ENCODE measurements at regions not wholly inside any gene's neighbourhood (a gene's known extent, or its start where the extent isn't known, plus 50 kb on each side); places are given as distances from the start of the nearest gene placed in this dataset.

DNA sequence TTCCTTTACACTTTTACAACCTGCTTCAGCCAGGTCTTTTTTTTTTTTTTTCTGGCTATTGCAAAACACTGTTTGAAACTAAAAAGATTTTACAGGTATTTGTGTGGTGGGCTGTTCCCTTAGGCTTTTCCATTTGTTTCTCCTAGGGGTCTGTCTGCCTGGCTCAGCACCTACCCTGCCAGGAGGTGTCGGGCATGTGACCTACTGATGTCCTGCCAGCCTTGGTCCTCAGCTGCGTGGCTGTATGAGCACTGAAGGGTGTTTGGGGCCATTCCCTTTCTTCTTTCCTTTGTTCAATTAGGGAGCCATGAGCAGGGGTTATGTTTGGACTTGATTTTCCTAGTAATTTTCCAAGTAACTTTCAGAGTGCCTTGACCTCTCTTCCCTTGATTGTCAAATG is 269.2 kb upstream of the SALL1 start:
- no peak for ATAC-seq
- no peak for DNase-seq
- intact Hi-C loops (cut with DNase I, micrococcal nuclease), result no loop called here

DNA sequence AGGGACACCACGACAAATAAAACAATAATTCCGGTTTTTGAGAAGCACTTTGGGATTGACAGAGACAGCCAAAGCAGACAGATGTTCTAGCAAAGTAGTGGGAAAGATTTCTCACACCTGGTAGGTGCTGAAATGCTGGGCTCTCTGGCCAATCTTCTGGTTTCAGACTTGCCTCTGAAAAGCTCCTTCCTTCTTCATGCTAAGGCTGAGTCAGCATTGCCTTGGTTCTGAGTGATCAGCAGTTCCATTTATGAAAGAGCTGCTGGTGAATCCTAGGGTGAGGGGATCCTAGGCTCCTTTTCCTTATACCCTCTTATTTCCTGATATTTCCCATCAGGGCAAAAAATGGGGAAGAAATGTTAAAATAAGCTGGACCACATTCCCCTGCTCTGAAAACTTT is 268.7 kb upstream of the SALL1 start:
- no peak for ATAC-seq
- intact Hi-C loops (cut with DNase I, micrococcal nuclease), result no loop called here

DNA sequence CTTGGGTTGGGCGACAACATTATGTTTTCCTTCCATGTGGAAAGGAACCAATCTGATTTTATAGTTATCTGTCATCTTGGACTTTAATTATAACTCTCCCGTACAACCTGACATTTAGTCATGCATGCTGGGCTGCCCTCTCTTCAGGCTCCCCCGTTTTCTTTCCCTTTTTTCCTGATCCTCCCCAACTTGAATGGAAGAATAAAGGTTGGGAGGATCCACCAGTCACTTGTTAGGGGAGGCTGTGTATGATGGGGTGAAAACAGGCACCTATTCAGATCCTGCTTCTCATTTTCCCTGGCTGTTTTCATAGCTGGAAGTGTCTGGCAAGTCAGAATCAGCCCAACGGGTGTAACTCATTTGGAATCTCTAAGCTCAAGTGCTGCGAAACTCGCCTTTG is 267.2 kb upstream of the SALL1 start:
- DNase-seq (no peak), ATAC-seq (no peak)
- intact Hi-C loops (cut with DNase I, micrococcal nuclease), result no loop called here

More for the DNA sequence above, 268.7 kb upstream of the SALL1 start:
- DNase-seq, result no peak

DNA sequence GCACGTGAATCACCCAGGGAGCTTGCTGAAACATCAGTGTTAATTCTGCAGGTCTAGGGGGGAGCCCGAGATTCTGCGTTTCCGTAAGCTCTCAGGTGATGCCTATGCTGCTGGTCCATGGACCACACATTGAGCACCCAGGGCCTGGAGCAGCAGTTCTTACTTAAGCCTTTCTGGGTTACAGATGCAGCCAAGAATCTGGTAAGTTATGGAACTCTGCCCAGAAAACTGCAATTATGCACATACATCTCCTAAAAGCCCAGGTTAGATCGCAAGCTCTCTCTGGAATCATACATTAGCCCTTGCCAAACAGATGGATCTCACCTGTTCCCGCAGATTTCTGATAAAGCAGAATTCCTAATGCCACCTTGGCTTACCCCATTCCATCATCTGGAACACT is 265.9 kb upstream of the SALL1 start:
- ATAC-seq (no peak), DNase-seq (no peak)
- intact Hi-C loops (cut with DNase I, micrococcal nuclease), result no loop called here

DNA sequence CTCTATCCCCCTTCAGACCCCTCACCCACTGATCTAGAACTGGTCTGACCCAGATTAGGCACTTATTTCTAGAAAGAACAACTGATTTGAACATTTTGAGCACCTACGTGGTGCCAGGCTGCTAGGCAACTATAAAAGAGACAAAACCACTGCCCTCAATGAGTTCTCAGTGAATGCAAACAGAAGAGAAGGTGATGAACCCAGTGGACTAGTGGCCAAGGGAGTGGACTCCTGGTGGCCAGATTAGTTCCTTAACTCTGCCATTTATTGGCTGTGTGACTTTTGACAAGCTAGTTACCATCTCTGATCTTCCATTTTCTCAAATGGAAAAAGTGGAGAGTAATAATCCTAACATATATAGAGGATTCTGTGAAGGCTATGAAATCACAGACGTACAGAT is 259.1 kb upstream of the SALL1 start:
- ATAC-seq (no peak), DNase-seq (no peak)
- intact Hi-C loops (cut with DNase I, micrococcal nuclease), result no loop called here

DNA sequence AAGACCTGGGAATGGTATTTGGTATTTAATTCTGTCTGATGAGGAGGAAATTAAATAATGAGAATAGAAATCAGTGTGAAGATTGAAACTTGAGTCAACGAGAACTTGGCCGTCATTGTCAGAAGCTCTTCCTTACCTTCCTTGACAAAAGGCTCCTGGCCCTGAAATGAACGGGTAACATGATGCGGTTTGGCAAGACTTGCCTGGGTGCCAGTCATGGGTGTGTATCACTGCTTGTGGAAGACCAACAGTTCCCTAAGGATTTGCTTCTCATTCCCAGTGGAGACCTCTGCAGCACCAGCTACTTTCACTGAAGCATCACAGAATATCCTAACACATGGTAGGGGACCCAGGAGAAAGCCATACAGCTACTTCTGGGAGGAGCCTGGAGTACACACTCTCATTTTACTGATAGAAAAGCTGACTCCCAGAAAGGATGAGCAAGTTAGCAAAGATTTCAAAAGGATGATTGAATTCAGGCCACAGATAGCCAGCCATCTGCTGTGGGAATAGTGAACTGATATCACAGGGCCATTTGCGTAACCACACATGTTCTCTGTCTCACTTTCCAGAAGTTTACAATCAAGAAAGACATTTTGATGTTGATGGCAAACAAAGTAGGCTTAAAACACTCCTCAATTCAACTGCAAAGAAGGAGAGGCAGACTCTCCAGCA is 258.1 kb upstream of the SALL1 start:
- DNase-seq, result no peak
- ATAC-seq, result no peak
- intact Hi-C loops (cut with DNase I, micrococcal nuclease), result no loop called here

DNA sequence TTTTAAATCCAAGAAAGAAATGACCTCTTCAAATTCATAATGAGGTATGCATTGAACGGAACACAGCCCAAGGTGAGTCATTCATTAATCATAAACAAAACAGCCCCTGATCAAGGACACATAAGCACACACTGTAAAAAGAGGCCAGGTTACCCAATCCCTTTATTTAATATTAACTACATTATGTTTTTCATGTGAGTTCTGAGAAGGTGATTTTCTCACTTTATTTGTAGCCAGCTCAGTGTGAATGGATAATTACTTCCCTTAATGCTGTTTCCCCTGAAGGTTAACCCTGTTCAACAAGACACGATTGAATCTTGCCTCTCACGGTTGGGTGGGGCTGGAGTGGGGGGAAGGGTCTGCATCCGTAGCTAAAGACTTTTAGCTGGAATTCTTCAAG is 257.3 kb upstream of the SALL1 start:
- no peak for ATAC-seq
- DNase-seq, result no peak

DNA sequence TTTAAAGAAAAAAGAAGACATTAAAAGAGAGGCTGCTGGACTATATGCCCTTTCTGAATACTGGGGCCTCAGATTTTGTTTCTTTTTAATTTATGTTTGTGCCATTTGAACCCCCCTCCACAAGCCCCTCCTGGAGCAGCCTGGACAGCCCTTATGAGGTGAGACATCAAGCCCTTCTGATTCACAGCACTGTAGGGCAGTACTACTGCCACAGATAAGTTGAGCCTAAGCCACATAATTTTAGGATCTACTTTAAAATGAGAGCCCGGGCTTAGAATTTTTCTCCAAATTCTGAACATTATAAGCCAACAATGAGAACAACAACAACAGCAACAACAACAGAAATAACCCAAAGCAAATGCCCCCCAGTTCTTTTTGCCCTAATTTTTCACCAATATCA is 256.9 kb upstream of the SALL1 start:
- intact Hi-C loops (cut with DNase I, micrococcal nuclease), result no loop called here
- ATAC-seq (no peak), DNase-seq (no peak)

More for the DNA sequence above, 257.3 kb upstream of the SALL1 start:
- intact Hi-C loops (cut with DNase I, micrococcal nuclease), result no loop called here

DNA sequence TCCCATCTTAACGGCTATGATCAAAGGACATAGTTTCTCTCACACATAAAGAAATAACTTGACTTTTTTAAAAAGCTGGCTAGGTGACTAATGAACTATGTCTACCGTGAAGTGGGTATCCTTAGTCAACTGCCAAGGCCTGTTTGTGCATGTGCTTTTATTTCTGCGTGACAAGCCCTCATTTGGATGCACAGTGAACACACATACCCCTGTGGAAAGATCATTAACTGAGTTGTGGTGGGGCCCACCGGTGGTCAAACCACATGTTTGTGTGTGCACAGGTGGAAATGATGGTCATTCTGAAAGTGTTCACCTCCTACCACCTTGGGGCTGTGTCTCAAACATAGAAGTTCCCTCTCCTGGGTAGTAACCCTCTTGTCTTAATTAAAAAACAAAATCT is 256.1 kb upstream of the SALL1 start:
- ATAC-seq (no peak), DNase-seq (no peak)
- intact Hi-C loops (cut with DNase I, micrococcal nuclease), result no loop called here

DNA sequence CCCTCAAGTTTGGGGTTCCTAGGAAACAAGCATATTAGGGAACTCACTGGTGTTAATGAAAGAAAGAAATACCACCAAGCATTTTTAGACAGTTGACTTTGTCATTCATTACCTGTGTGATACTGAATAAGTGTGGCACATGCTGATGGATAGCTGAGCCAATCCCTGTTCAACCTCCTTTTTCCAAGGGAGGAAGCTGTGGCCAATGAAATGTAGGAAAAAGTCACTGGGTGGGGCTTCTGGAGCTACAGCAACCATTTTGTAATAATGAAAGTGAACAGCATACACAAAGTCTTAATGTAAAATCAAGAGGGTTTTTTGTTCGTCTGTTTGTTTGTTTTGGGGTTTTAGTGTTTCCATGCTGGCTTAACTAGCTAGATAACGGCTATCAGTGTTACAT is 254.3 kb upstream of the SALL1 start:
- ATAC-seq, result no peak
- DNase-seq, result no peak
- intact Hi-C loops (cut with DNase I, micrococcal nuclease), result no loop called here

DNA sequence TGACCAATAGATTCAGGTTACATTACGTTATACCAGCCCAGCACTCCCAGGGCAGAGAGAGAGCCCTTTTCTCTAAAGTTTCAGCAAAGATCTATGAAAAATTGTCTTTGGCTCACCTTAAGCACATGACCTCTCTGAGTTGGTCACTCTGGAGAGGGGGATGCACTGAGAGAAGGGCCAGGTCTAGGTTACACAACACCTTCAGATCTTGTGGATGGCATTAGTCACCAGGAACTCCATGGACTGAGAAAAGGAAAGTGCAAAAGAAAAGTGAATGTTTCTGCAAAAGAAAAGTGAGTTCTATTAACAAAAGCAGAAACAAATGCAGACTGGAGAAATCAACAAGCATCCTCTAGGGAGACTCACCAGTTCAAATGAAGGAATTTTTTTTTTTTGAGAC is 253.3 kb upstream of the SALL1 start:
- ATAC-seq (no peak), DNase-seq (no peak)
- intact Hi-C loops (cut with DNase I, micrococcal nuclease), result no loop called here

DNA sequence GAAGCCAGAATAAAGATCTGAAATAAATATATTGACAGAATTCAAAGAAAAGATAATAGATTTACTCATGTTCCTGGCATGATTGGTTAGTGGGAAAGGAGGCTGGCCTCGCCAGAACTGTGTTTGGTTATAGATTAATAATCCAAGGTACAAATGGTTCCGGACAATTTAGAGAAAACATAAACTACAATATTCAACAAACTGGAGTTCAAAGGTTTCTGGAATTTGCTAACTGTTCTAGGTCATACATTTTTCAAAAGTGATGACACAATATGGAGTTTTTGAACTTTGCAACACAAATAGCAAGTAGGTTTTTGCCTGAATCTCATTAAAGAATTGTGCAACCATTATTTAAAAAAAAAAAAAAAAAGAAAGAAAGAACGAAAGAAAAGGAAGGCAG is 251.7 kb upstream of the SALL1 start:
- DNase-seq (no peak), ATAC-seq (no peak)
- intact Hi-C loops (cut with DNase I, micrococcal nuclease), result no loop called here

DNA sequence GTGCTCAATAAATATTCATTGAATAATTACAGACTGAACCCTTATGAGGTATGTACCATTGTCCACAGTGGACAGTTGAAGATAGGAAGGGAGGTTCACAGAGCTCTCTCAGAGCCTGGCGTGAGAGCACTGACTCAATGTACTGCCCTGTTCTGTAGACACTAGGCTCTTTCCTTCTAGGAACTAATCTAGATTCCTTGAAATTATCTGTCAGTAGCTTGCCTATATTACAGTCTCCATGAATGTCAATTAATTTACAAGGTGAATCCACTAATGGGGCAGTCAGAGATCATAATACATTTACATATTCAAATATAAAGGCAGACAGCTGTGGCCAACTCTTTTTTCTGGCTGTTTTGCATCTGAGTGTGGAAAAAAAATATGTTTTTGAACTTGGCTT is 251.2 kb upstream of the SALL1 start:
- intact Hi-C loops (cut with DNase I, micrococcal nuclease), result no loop called here
- no peak for DNase-seq
- ATAC-seq, result no peak

DNA sequence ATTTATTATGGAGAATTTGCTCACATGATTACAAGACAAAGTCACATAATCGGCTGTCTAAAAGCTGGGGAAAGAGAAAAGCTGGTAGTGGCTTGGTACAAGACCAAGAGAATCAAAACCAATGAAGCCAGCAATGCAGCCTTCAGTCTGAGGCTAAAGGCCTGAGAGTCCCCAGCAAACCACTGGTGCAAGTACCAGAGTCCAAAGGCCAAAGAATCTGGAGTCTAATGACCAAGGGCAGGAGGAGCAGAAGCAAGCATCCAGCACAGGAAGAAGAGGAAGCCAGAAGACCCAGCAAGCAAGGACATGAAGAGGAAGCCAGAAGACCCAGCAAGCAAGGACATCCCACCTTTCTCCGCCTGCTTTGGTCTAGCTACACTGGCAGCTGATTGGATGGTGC is 250.6 kb upstream of the SALL1 start:
- DNase-seq, result no peak
- intact Hi-C loops (cut with DNase I, micrococcal nuclease), result no loop called here
- no peak for ATAC-seq

DNA sequence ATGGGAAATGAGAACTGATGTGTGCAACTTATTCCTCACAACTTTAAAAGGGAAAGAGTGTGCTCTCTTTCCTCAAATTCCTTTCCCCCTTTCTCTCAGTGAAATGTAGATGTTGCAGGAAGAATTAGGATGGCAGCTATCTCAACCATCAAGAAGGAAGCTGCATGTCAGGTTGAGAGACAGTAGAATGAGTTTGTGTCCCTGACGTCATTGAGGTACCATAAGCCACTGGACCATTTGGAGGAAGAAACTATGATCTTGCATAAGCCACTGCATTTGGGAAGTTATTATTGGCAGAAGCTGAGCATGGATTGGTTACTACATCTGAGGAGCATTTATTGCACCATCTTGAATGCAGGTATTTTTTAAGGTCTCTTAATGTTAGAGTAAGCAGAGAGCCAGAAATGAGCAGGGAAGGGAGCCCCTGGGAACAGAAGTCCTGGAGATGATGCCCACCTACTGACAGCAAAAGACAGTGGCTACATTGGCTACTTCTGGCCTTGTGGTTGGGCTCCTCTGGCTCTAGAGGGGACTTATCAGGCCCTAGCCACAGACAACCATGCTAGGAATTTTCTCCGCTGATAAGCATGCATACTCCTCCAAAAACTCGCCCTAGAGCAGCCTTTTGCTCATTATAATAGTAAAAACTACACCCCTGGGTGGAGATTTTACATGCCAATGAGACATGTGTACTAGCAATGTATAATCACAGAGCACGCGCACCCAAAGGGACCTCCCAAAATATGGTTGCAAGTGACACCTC is 249.0 kb upstream of the SALL1 start:
- DNase-seq (no peak), ATAC-seq (no peak)
- intact Hi-C loops (cut with DNase I, micrococcal nuclease), result no loop called here

DNA sequence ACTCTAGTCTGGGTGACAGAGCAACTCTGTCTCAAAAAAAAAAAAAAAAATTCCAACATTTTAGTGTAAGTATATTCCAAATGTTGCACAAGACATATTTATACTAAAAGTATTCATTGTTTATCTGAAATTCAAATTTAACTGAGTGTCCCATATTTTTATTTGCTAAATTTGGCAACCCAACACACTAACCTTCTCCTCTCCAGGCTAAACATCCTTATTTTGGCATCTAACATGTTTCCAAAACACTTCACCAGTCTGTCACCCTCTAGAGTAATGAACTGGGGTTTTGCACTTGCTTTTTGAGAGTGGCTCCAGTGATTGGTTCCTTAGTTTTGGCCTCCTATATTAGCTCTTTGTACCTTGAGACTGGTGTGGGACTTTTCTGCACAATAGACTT is 243.4 kb upstream of the SALL1 start:
- no peak for ATAC-seq
- intact Hi-C loops (cut with DNase I, micrococcal nuclease), result no loop called here
- no peak for DNase-seq

DNA sequence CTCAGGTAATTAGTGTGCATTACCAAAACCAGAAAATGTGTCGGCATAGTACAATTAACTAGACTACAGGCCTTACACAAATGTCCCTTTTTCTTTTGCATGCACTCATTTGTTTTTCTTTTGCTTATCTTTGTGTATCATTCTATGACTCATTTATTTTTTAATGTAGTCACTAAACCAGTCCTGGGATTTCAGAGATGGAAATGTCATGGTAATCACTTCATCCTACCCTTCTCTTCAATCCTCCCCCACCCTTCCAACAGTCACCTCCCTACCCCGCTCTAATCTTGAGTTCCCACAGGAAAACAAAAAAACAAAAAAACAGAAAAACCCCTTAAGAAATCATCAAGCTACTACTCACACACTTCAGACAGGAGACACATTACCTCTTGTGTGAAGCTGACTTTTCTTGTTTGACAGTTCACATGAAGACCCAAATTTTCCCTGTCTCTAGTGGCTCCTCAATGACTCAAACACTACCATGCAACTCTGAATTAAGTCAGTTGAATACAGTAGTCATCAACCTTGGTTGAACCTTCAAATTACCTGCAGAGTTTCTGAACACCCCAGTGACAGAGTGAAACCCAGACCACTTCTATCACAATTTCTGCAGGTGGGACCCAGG is 242.4 kb upstream of the SALL1 start:
- ATAC-seq (no peak), DNase-seq (no peak)
- intact Hi-C loops (cut with DNase I, micrococcal nuclease), result no loop called here

DNA sequence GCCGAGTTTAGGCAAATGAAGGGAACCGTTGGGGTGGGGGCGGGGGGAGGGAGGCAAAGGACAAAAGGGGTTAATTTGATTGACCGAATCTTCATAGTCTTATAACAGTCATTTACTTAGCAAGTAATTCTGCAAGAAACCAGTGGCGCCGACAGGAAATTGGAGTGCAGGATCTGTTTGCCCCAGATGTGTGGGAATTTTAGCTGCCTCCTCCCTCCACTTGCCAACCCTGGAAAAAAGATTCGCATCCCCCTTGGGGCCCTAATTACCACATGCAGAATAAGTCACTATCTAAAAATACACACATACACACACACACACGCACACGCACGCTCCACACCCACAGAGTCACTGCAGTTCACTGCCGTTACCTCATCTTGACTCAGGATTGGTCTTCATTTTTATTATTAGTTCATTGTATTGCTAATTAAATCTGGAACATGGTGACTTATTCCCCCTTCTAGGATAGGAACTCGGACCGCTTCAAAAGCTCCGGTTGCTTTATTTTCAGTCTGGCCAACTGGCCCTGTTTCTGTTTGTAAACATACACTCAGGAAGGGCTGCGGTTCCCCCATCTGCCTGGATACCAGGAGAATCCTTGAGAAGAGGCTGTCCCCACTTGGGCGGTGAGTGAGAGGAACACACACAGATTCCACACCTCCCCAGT is 241.6 kb upstream of the SALL1 start:
- no peak for ATAC-seq
- intact Hi-C loops (cut with DNase I, micrococcal nuclease), result no loop called here
- DNase-seq, result no peak

DNA sequence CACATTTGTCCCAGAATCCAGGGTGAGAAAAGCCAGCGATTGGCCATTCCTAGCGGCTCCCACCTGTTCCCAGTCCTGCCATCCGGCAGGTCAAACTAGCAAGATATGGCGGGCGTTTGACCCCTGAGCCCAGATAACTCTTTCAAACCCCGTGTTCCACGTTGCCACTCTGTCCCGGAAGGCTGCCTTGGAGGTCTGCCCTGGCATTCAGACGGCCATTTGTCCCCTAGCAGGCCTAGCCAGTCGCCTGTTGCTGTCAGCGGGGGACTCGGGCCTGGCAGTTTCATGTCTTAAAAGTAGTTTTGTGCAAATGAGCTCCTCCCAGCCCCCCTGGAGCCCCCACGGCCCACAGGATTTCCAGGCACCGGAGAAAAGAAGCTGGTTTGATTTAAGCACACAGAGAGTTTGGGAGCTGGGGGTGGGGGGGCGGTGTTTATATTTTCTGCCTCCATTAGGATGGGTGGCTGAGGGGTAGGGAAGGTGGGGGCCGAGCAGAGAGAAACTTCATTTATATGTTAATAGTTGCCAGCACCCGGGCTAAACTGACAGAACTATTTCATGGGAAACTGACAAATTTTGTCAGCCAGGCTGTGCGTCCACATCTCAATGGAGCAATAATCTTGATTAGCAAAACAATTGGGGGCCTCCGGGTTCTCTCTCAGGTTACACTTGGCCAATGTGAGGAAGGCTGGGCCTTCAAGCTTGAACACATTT is 240.9 kb upstream of the SALL1 start:
- DNase-seq (no peak), ATAC-seq (no peak)
- intact Hi-C loops (cut with DNase I, micrococcal nuclease), result no loop called here

Data from left colon (tissue), 2 donors.